NCI-H526 (cell line): ENCODE measurements at regions not wholly inside any gene's neighbourhood (a gene's known extent, or its start where the extent isn't known, plus 50 kb on each side); places are given as distances from the start of the nearest gene placed in this dataset.

ENCODE experiments used
- DNase-seq, 2 experiments: peaks; one replicate each; lab custom pipeline; 2025; lab: John Stamatoyannopoulos, UW

- DNase-seq, result peak in 1 of 2 experiments; percentile 7
These were observed 159.2 kb downstream of the RPS12 start for GRCh38 chr6:132973514-132973993.

GRCh38 chr6:132974122-132974521, 159.8 kb downstream of the RPS12 start:
- DNase-seq, result no peak

GRCh38 chr6:132977413-132977812, 163.0 kb downstream of the RPS12 start:
- DNase-seq, result no peak

- DNase-seq, result no peak
These were observed 164.3 kb downstream of the RPS12 start for GRCh38 chr6:132978685-132979084.

GRCh38 chr6:132993738-132994137, 179.4 kb downstream of the RPS12 start:
- no peak for DNase-seq

- no peak for DNase-seq
These were observed 180.6 kb downstream of the RPS12 start for GRCh38 chr6:132995009-132995408.

- DNase-seq, result no peak
These were observed 181.1 kb downstream of the RPS12 start for GRCh38 chr6:132995432-132995831.

GRCh38 chr6:132998418-132998817, 184.0 kb downstream of the RPS12 start:
- DNase-seq, result peak; percentile 53 to 82

GRCh38 chr6:133001040-133001565, 186.7 kb downstream of the RPS12 start:
- DNase-seq, result peak in 1 of 2 experiments; percentile 18

- DNase-seq, result no peak
These were observed 190.0 kb downstream of the RPS12 start for GRCh38 chr6:133004304-133004884.

- DNase-seq, result no peak
These were observed 198.4 kb downstream of the RPS12 start for GRCh38 chr6:133012774-133013173.

- DNase-seq, result no peak
These were observed 202.3 kb downstream of the RPS12 start for GRCh38 chr6:133016631-133017030.

- no peak for DNase-seq
These were observed 203.2 kb downstream of the RPS12 start for GRCh38 chr6:133017581-133017980.

GRCh38 chr6:133026705-133027104, 212.3 kb downstream of the RPS12 start:
- DNase-seq, result no peak

GRCh38 chr6:133033263-133033662, 207.9 kb upstream of the EYA4 start:
- no peak for DNase-seq

- no peak for DNase-seq
These were observed 206.5 kb upstream of the EYA4 start for GRCh38 chr6:133034509-133035206.

- DNase-seq, result peak in 1 of 2 experiments; percentile 35
These were observed 200.9 kb upstream of the EYA4 start for GRCh38 chr6:133040094-133040802.

GRCh38 chr6:133040803-133041419, 200.2 kb upstream of the EYA4 start:
- DNase-seq, result no peak

- DNase-seq, result no peak
These were observed 198.5 kb upstream of the EYA4 start for GRCh38 chr6:133042550-133043120.

- DNase-seq, result no peak
These were observed 194.6 kb upstream of the EYA4 start for GRCh38 chr6:133046576-133046975.

- DNase-seq, result no peak
These were observed 194.0 kb upstream of the EYA4 start for GRCh38 chr6:133047065-133047665.

- DNase-seq, result no peak
These were observed 193.5 kb upstream of the EYA4 start for GRCh38 chr6:133047706-133048105.
